Neural cell (in vitro differentiated cells): ENCODE measurements at regions not wholly inside any gene's neighbourhood (a gene's known extent, or its start where the extent isn't known, plus 50 kb on each side); places are given as distances from the start of the nearest gene placed in this dataset.

Experiments
- H2AFZ ChIP-seq: fragments of 200-600, 300-800 bp; sonication (generic), shearing (Covaris generic); 2 replicates; pipeline ENCODE4 v1.6.0; 2014; ENCODE audit warnings: low read depth, mild to moderate bottlenecking, antibody characterized with exemption, low read length, moderate library complexity
- H3F3A ChIP-seq: fragments of 200-600 bp; shearing (Covaris generic); 2 replicates; pipeline ENCODE4 v1.6.1; 2016; ENCODE audit warnings: mild to moderate bottlenecking, moderate library complexity, mixed read lengths, antibody characterized with exemption, low read length; ENCODE audit not compliant: insufficient read depth, poor library complexity, severe bottlenecking
- H3K27ac ChIP-seq: fragments of 200-600, 300-800 bp; sonication (generic), shearing (Covaris generic); 2 replicates; pipeline ENCODE4 v1.5.1; 2014; ENCODE audit warnings: mild to moderate bottlenecking, low read length, moderate library complexity
- H3K27me3 ChIP-seq: fragments of 300-800, 200-600 bp; sonication (generic), shearing (Covaris generic); 2 replicates; pipeline ENCODE4 v1.6.0; 2014; ENCODE audit warnings: mild to moderate bottlenecking, low read depth, low read length, moderate library complexity; ENCODE audit not compliant: insufficient read depth
- H3K36me3 ChIP-seq: fragments of 300-800, 200-600 bp; sonication (generic), shearing (Covaris generic); 2 replicates; pipeline ENCODE4 v1.5.1; 2014; ENCODE audit warnings: mild to moderate bottlenecking, antibody characterized with exemption, low read length, moderate library complexity; ENCODE audit not compliant: insufficient read depth
- H3K4me2 ChIP-seq: fragments of 300-800, 200-600 bp; sonication (generic), shearing (Covaris generic); 2 replicates; pipeline ENCODE4 v1.6.0; 2014; ENCODE audit warnings: mild to moderate bottlenecking, low read length
- H3K4me3 ChIP-seq: fragments of 300-800, 200-600 bp; sonication (generic), shearing (Covaris generic); 2 replicates; pipeline ENCODE4 v1.5.1; 2014; ENCODE audit warnings: mild to moderate bottlenecking, low read length, moderate library complexity
- H3K79me2 ChIP-seq: fragments of 200-600 bp; shearing (Covaris generic); replicated peaks from 2 replicates; pipeline ENCODE4 v1.6.0; 2014; ENCODE audit warnings: mild to moderate bottlenecking, low read length, moderate library complexity; ENCODE audit not compliant: insufficient read depth
- H3K9ac ChIP-seq: fragments of 300-800, 200-600 bp; sonication (generic), shearing (Covaris generic); 2 replicates; pipeline ENCODE4 v1.6.1; 2016; ENCODE audit warnings: mild to moderate bottlenecking, low read length, mixed read lengths
- H3K9me2 ChIP-seq: fragments of 200-600 bp; shearing (Covaris generic); 2 replicates; pipeline ENCODE4 v1.6.1; 2016; ENCODE audit warnings: mild to moderate bottlenecking, low read length, mixed read lengths; ENCODE audit not compliant: insufficient read depth
- H3K9me3 ChIP-seq: fragments of 200-600, 300-800 bp; sonication (generic), shearing (Covaris generic); 2 replicates; pipeline ENCODE4 v1.6.1; 2016; ENCODE audit warnings: mild to moderate bottlenecking, mixed run types, low read length, moderate library complexity, mixed read lengths
- H4K20me1 ChIP-seq: fragments of 200-600 bp; shearing (Covaris generic); 2 replicates; pipeline ENCODE4 v1.6.1; 2016; ENCODE audit warnings: mild to moderate bottlenecking, mixed run types; ENCODE audit not compliant: insufficient read depth
- EP300 ChIP-seq: fragments of 450-650 bp; conservative IDR thresholded peaks from 2 replicates; pipeline ENCODE4 v1.6.1; 2014; ENCODE audit warnings: antibody characterized with exemption, mild to moderate bottlenecking, moderate library complexity; ENCODE audit not compliant: poor library complexity, severe bottlenecking
- EZH2 ChIP-seq: fragments of 200-600, 300-800 bp; shearing (Covaris generic), sonication (generic); IDR thresholded peaks from 2 replicates; pipeline ENCODE4 v1.6.1; 2014; ENCODE audit warnings: antibody characterized with exemption, low read length, borderline replicate concordance, mild to moderate bottlenecking; ENCODE audit not compliant: insufficient read depth, poor library complexity, severe bottlenecking
- MXI1 ChIP-seq: fragments of 450-650 bp; conservative IDR thresholded peaks from 2 replicates; pipeline ENCODE4 v1.6.1; 2014; ENCODE audit warnings: antibody characterized with exemption, mild to moderate bottlenecking; ENCODE audit not compliant: poor library complexity, severe bottlenecking
- POLR2AphosphoS5 ChIP-seq: IDR thresholded peaks from 2 replicates; pipeline ENCODE4 v1.6.1; 2012
- RAD21 ChIP-seq: fragments of 450-650 bp; conservative IDR thresholded peaks from 2 replicates; pipeline ENCODE4 v1.6.1; 2014; ENCODE audit warnings: antibody characterized with exemption, mild to moderate bottlenecking, moderate library complexity
- SMC3 ChIP-seq: fragments of 450-650 bp; conservative IDR thresholded peaks from 2 replicates; pipeline ENCODE4 v1.6.1; 2014; ENCODE audit warnings: antibody characterized with exemption, mild to moderate bottlenecking, moderate library complexity; ENCODE audit not compliant: poor library complexity
- TAF1 ChIP-seq: IDR thresholded peaks from 2 replicates; pipeline ENCODE4 v1.6.1; 2012; ENCODE audit warnings: low read depth
- TF ChIP-seq, protein P1 (sequence below): fragments of 450-650 bp; IDR thresholded peaks from 2 replicates; pipeline ENCODE4 v1.5.1; 2014; ENCODE audit warnings: antibody characterized with exemption, mild to moderate bottlenecking, moderate library complexity; ENCODE audit not compliant: poor library complexity, severe bottlenecking
- TF ChIP-seq, protein P2 (sequence below): IDR thresholded peaks from 2 replicates; pipeline ENCODE4 v1.6.1; 2012; ENCODE audit warnings: borderline replicate concordance

DNA sequence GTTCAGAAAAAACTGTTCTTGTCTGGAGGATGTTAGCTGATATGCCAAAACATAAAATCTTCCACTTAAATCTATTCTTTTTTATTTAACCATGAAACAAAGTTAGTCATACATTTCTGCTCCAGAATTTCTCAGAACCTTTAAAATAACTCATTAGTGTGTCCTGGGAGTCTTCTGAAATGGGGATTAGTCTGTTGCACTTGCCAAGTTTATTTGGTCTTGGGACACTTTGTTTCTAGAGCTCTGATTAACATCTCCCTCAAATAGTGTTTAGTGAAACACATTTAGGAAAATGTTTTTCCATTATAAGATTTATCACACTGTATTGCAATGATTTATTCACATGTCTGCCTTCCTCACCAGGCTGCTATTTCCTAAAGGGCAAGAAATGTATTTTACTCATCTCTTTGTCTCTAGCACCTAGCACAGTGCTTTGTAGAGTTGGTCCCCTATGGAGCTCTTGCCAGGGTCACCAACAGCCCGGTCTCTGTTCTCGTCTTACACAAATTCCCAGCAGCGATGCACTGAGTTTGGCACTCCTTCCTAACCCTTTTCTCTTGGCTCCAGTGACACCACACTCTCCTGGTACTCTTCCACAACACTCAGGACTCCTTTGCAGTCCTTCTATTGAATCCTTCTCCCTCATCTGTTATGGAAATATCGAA, 189.2 kb downstream of the CSNK2A3 start:
- Histone ChIP-seq H4K20me1 (no peaks in the 10 kb centered on the region), H3K4me2 (no peak overlapping the region), H2AFZ (no peak overlapping the region), H3K9ac (no peak overlapping the region), H3K79me2 (no peaks in the 10 kb centered on the region), H3K27me3 (no peaks in the 10 kb centered on the region), H3K27ac (no peak overlapping the region), H3K9me3 (no peaks in the 10 kb centered on the region), H3K36me3 (no peaks in the 10 kb centered on the region), H3K9me2 (no peaks in the 10 kb centered on the region), H3K4me3 (no peak overlapping the region), H3F3A (no peaks in the 10 kb centered on the region)
- no peak for TF ChIP-seq EP300
- TF ChIP-seq POLR2AphosphoS5, result no peak
- no peak for TF ChIP-seq TAF1
- TF ChIP-seq SMC3, result no peak
- no peak for TF ChIP-seq EZH2
- TF ChIP-seq, protein P1, sequence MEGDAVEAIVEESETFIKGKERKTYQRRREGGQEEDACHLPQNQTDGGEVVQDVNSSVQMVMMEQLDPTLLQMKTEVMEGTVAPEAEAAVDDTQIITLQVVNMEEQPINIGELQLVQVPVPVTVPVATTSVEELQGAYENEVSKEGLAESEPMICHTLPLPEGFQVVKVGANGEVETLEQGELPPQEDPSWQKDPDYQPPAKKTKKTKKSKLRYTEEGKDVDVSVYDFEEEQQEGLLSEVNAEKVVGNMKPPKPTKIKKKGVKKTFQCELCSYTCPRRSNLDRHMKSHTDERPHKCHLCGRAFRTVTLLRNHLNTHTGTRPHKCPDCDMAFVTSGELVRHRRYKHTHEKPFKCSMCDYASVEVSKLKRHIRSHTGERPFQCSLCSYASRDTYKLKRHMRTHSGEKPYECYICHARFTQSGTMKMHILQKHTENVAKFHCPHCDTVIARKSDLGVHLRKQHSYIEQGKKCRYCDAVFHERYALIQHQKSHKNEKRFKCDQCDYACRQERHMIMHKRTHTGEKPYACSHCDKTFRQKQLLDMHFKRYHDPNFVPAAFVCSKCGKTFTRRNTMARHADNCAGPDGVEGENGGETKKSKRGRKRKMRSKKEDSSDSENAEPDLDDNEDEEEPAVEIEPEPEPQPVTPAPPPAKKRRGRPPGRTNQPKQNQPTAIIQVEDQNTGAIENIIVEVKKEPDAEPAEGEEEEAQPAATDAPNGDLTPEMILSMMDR, result no peak
- TF ChIP-seq, protein P2, sequence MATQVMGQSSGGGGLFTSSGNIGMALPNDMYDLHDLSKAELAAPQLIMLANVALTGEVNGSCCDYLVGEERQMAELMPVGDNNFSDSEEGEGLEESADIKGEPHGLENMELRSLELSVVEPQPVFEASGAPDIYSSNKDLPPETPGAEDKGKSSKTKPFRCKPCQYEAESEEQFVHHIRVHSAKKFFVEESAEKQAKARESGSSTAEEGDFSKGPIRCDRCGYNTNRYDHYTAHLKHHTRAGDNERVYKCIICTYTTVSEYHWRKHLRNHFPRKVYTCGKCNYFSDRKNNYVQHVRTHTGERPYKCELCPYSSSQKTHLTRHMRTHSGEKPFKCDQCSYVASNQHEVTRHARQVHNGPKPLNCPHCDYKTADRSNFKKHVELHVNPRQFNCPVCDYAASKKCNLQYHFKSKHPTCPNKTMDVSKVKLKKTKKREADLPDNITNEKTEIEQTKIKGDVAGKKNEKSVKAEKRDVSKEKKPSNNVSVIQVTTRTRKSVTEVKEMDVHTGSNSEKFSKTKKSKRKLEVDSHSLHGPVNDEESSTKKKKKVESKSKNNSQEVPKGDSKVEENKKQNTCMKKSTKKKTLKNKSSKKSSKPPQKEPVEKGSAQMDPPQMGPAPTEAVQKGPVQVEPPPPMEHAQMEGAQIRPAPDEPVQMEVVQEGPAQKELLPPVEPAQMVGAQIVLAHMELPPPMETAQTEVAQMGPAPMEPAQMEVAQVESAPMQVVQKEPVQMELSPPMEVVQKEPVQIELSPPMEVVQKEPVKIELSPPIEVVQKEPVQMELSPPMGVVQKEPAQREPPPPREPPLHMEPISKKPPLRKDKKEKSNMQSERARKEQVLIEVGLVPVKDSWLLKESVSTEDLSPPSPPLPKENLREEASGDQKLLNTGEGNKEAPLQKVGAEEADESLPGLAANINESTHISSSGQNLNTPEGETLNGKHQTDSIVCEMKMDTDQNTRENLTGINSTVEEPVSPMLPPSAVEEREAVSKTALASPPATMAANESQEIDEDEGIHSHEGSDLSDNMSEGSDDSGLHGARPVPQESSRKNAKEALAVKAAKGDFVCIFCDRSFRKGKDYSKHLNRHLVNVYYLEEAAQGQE, result no peak
- TF ChIP-seq RAD21, result no peak
- no peak for TF ChIP-seq MXI1

DNA sequence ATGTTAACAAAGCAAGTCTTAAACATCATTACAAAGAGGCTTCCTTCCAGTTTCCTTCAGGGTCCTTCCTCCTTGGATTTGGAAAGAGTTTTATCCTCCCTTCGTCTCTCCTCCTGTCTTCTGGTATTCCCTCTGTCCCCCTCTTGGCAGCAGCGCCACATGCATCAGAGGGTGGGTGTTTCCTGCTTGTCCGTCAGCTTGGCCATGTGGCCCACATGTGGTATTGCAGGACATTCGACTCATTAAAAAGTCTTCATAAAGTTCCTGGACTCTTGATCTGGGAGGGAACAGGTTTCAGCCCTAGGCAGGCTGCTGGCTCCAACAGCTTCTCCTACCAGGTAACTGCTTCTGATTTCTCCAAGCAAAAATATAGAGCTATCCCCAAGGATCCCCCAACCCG, 189.8 kb downstream of the CSNK2A3 start:
- Histone ChIP-seq H3K9me3 (no peaks in the 10 kb centered on the region), H4K20me1 (no peaks in the 10 kb centered on the region), H3K4me2 (no peak overlapping the region), H3F3A (no peaks in the 10 kb centered on the region), H3K79me2 (no peaks in the 10 kb centered on the region), H3K4me3 (no peak overlapping the region), H3K27me3 (no peaks in the 10 kb centered on the region), H3K9ac (no peak overlapping the region), H2AFZ (no peak overlapping the region), H3K27ac (no peak overlapping the region), H3K36me3 (no peaks in the 10 kb centered on the region), H3K9me2 (no peaks in the 10 kb centered on the region)
- TF ChIP-seq POLR2AphosphoS5 (no peak), MXI1 (no peak), SMC3 (no peak), TAF1 (no peak), RAD21 (no peak), EP300 (no peak), EZH2 (no peak)
- TF ChIP-seq, protein P2, result no peak
- TF ChIP-seq, protein P1, result no peak
